ENCODE measurements at regions not wholly inside any gene's neighbourhood (a gene's known extent, or its start where the extent isn't known, plus 50 kb on each side); places are given as distances from the start of the nearest gene placed in this dataset.

DNA sequence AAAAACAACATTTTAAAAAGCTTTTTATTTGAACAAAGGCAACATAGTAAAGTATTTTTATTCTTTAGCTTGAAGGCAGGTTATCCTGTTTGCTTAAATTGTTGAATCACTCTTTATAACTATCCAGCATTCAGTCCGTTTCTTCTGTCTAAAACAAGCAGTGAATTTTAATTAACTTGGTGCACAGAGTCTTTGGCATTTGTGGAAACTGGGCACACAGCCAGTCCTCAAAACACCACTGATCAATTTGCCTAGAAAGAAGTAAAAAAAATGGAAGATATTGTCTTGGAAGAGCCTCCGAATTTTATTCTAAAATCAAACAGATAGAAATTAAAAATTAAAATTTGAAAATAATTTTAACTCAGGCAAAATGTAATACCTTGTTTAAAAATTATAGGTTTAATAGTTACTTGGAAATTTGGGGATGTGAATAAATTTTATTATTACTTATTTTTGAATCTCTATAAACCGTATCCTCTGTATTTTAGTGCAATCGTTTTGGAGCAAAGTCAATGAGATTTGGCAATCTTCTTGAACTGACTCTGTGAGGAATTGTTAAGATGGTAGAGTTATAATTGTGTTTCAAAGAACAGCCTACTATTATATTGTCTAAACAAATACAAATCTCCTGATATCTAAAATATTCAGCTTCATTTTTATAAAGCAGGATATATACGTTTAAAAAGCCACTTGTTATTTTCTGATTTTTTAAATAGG lies 927.0 kb downstream of the SLC16A7 start:
- TF ChIP-seq, protein P1, sequence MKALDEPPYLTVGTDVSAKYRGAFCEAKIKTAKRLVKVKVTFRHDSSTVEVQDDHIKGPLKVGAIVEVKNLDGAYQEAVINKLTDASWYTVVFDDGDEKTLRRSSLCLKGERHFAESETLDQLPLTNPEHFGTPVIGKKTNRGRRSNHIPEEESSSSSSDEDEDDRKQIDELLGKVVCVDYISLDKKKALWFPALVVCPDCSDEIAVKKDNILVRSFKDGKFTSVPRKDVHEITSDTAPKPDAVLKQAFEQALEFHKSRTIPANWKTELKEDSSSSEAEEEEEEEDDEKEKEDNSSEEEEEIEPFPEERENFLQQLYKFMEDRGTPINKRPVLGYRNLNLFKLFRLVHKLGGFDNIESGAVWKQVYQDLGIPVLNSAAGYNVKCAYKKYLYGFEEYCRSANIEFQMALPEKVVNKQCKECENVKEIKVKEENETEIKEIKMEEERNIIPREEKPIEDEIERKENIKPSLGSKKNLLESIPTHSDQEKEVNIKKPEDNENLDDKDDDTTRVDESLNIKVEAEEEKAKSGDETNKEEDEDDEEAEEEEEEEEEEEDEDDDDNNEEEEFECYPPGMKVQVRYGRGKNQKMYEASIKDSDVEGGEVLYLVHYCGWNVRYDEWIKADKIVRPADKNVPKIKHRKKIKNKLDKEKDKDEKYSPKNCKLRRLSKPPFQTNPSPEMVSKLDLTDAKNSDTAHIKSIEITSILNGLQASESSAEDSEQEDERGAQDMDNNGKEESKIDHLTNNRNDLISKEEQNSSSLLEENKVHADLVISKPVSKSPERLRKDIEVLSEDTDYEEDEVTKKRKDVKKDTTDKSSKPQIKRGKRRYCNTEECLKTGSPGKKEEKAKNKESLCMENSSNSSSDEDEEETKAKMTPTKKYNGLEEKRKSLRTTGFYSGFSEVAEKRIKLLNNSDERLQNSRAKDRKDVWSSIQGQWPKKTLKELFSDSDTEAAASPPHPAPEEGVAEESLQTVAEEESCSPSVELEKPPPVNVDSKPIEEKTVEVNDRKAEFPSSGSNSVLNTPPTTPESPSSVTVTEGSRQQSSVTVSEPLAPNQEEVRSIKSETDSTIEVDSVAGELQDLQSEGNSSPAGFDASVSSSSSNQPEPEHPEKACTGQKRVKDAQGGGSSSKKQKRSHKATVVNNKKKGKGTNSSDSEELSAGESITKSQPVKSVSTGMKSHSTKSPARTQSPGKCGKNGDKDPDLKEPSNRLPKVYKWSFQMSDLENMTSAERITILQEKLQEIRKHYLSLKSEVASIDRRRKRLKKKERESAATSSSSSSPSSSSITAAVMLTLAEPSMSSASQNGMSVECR (CRISPR knock-in tag; IDR thresholded peaks at IDR 0.05; ENCODE audit: borderline replicate concordance), result no peak
- TF ChIP-seq ZNF219 (CRISPR knock-in tag; IDR thresholded peaks at IDR 0.05; ENCODE audit: borderline replicate concordance), result no peak
- TF ChIP-seq, protein P2, sequence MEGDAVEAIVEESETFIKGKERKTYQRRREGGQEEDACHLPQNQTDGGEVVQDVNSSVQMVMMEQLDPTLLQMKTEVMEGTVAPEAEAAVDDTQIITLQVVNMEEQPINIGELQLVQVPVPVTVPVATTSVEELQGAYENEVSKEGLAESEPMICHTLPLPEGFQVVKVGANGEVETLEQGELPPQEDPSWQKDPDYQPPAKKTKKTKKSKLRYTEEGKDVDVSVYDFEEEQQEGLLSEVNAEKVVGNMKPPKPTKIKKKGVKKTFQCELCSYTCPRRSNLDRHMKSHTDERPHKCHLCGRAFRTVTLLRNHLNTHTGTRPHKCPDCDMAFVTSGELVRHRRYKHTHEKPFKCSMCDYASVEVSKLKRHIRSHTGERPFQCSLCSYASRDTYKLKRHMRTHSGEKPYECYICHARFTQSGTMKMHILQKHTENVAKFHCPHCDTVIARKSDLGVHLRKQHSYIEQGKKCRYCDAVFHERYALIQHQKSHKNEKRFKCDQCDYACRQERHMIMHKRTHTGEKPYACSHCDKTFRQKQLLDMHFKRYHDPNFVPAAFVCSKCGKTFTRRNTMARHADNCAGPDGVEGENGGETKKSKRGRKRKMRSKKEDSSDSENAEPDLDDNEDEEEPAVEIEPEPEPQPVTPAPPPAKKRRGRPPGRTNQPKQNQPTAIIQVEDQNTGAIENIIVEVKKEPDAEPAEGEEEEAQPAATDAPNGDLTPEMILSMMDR (IDR thresholded peaks at IDR 0.05), result no peak
- no peak for TF ChIP-seq ZMAT4 (CRISPR knock-in tag; IDR thresholded peaks at IDR 0.05)
- TF ChIP-seq ZBTB21 (CRISPR knock-in tag; IDR thresholded peaks at IDR 0.05; ENCODE audit: borderline replicate concordance), result no peak
- TF ChIP-seq, protein P3, sequence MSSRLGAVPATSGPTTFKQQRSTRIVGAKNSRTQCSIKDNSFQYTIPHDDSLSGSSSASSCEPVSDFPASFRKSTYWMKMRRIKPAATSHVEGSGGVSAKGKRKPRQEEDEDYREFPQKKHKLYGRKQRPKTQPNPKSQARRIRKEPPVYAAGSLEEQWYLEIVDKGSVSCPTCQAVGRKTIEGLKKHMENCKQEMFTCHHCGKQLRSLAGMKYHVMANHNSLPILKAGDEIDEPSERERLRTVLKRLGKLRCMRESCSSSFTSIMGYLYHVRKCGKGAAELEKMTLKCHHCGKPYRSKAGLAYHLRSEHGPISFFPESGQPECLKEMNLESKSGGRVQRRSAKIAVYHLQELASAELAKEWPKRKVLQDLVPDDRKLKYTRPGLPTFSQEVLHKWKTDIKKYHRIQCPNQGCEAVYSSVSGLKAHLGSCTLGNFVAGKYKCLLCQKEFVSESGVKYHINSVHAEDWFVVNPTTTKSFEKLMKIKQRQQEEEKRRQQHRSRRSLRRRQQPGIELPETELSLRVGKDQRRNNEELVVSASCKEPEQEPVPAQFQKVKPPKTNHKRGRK (CRISPR knock-in tag; IDR thresholded peaks at IDR 0.05; ENCODE audit: borderline replicate concordance), result no peak
- TF ChIP-seq ETV6 (CRISPR knock-in tag; IDR thresholded peaks at IDR 0.05), result no peak
- no peak for TF ChIP-seq JAZF1 (CRISPR knock-in tag; IDR thresholded peaks at IDR 0.05)
- TF ChIP-seq KAT7 (CRISPR knock-in tag; IDR thresholded peaks at IDR 0.05; ENCODE audit: borderline replicate concordance), result no peak
- TF ChIP-seq NFATC4 (CRISPR knock-in tag; IDR thresholded peaks at IDR 0.05), result no peak
